ENCODE measurements at regions not wholly inside any gene's neighbourhood (a gene's known extent, or its start where the extent isn't known, plus 50 kb on each side); places are given as distances from the start of the nearest gene placed in this dataset.
"Not testable (repeated sequence)": the region's sequence is repeated elsewhere in the genome, so short reads cannot be mapped to it uniquely, and the experiment has no call there.

DNA sequence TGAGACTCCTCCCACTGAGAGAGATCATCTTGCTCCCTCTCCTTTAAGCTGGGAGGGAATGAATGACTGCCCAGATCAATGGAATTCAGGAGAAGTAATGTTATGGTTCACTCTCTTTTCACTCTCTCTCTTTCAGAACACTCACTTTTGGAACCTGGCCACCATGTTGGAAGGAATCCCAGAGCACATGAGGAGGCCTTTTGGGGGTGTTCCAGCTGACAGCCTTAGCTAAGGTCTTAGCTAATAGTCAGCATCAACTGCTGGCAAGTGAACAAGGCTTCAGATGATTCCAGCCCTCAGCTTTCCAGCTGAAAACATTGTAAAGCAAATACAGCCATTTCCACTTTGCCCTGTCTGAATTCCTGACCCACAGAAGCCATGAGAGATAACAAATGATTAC lies 124.0 kb upstream of the CLNK start:
- no peak for FAIRE-seq

- FAIRE-seq: no peak
Observed at GRCh38 chr4:10806953-10807645, 122.5 kb upstream of the CLNK start.

DNA sequence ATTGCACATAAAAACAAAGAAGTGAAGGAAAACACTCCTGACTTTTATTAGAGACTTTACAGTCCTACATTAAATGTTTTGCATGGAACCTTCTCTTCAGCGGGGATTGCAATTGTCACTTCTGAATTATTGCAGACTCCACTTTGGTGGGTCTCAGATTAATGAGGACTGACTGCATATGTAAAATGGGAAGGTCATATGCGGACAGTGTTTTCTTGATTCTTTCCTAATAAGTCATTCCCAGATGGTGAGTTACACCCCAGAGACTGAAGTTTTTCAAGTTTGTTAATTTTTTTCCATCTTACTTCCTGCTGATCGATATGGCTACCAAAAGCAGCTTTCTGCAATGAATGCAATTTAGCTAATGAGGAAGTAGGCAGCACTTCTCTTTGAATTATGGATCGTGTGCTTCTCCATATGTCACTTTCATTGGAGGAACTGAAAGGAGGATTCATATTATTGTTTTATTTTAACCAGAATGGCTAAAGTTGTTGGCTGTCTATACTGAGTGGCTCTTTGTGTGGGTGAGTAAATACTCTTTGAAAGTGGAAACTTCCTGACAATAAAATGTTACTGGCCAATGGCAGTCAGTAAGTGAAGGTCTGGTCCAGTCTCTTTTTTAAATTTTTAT lies 119.3 kb upstream of the CLNK start:
- FAIRE-seq: no peak

GRCh38 chr4:10787365-10787764 lies 102.8 kb upstream of the CLNK start:
- FAIRE-seq: no peak

DNA sequence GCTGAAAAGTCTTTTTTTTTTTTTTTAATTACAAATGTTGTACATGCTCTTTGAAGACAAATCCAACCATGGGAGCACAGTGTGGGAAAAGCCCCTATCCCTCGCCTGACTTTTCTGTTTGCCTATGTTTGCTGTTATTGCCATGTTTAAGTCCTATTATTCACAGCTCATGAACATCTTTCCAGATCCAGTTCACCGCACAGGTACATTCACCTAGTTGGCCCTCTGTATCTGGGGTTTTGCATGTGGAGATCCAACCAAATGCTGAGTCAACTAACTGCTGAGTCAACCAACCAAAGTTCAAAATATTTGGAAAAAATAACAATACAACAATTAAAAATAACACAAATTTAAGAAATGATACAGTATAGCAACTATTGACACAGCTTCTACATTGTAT lies 100.1 kb upstream of the CLNK start:
- no peak for FAIRE-seq

DNA sequence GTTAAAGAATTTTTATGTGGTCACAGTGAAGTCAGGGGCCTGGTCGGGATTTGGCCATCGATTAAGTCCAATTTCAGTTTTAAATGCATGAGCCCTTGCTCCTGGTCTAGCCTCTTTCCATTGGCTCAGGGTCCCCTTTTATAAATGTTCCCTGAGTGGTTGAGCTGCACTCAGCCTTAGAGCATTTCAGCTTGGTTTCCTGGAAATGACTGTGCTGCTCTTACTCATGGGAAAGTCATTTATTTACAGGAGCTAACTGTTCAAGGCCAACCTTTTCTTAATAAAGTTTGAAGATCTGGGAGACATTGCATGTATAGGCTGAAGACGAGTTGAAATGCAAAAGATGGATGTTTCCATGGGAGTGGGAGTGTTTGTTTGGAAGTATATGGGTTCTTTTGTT lies 98.8 kb upstream of the CLNK start:
- no peak for FAIRE-seq

GRCh38 chr4:10781805-10782204 lies 97.2 kb upstream of the CLNK start:
- FAIRE-seq: no peak

DNA sequence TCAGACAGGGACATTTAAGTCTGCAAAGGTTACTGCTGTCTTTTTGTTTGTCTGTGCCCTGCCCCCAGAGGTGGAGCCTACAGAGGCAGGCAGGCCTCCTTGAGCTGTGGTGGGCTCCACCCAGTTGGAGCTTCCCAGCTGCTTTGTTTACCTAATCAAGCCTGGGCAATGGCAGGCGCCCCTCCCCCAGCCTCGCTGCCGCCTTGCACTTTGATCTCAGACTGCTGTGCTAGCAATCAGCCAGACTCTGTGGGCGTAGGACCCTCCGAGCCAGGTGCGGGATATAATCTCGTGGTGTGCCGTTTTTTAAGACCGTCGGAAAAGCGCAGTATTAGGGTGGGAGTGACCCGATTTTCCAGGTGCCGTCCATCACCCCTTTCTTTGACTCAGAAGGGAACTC lies 96.2 kb upstream of the CLNK start:
- not testable (repeated sequence) for FAIRE-seq

DNA sequence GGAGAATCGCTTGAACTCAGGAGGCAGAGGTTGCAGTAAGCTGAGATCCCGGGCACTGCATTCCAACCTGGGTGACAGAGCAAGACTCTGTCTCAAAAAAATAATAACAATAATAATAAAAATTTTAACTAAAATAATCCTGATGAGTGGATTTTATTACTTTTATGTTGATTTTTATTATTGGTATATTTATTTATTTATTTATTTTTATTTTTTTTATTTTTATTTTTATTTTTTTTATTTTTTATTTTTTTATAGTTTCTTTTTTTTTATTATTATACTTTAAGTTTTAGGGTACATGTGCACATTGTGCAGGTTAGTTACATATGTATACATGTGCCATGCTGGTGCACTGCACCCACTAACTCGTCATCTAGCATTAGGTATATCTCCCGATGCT lies 90.6 kb upstream of the CLNK start:
- FAIRE-seq: peak; percentile 55

GRCh38 chr4:10773656-10774055 lies 89.1 kb upstream of the CLNK start:
- FAIRE-seq: no peak

DNA sequence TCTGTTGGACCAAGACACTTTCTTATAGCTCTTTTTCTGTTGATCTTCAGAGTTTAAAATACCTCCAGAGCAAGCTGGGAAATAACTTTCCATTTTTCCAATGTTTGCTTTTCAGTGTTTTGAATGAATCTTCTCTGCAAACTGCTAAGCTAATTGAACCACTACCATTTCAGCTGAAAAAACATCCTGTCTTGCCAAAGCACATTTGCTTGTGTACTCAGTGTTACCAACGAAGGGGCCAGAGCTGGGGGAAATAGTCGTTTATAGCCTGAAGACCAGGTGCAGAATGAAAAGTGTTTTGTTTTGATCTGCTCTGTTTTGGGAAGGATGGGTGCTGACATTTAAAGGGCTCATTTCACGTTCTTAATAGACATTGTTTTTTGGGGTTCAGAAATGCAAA lies 88.4 kb upstream of the CLNK start:
- FAIRE-seq: no peak

- no peak for FAIRE-seq
Observed at GRCh38 chr4:10765386-10765785, 80.8 kb upstream of the CLNK start.

GRCh38 chr4:10762561-10762960 lies 78.0 kb upstream of the CLNK start:
- FAIRE-seq: no peak

DNA sequence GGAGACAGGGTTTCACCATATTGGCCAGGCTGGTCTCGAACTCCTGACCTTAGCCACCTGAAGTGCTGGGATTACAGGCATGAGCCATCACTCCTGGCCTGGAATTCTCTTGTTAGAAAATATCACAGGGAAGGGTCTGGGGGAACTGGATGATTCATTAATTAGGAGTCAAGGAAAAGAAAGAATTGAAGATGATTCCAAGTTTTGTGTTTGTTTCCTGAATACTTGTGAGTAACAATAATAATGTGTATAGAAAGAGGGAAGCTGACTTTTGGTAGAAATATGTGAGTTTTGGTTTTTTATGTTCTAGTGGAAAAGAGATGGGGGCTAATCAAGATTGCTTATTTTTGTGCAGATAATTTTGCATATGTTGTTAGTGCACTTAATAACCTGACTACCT lies 77.3 kb upstream of the CLNK start:
- FAIRE-seq: no peak

DNA sequence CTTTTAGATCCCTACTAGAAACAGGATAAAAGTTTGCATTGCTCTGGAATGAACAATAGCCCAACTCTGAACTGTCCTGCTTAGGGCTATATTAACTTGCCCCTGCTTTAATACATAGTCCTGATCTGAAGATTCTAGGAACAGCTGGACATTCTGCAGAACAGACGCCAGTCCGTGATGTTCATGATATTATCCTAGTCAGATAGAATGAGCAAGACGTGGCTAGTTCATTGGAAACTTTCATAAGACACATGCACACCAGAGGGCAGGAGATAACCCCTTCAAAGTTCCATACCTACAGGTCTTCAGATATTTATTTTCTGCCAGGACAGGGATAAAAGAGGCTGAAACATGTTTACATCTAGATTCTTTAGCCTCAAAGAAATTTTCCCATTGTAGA lies 75.5 kb upstream of the CLNK start:
- no peak for FAIRE-seq

- no peak for FAIRE-seq
Observed at GRCh38 chr4:10758906-10759305, 74.3 kb upstream of the CLNK start.

GRCh38 chr4:10753856-10754402 lies 69.4 kb upstream of the CLNK start:
- FAIRE-seq: no peak

DNA sequence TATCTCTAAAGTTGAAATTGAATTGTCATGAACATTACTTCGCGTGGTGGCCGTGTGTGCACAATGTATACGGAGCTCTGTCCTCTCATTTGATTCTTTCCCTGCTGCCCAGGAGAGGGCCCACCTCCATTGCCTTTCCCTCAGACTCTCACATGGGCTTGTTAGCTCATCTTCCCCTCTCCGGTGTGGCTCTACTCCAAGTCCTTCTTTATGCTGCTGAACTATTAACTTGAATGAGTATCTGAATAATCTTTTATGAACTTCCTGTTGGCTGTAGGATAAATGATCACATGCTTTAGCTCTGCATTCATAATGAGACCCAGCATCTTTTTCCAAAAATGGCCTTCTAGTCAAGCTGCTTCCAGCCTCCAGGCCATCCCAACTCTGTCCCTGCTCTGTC lies 68.8 kb upstream of the CLNK start:
- no peak for FAIRE-seq

DNA sequence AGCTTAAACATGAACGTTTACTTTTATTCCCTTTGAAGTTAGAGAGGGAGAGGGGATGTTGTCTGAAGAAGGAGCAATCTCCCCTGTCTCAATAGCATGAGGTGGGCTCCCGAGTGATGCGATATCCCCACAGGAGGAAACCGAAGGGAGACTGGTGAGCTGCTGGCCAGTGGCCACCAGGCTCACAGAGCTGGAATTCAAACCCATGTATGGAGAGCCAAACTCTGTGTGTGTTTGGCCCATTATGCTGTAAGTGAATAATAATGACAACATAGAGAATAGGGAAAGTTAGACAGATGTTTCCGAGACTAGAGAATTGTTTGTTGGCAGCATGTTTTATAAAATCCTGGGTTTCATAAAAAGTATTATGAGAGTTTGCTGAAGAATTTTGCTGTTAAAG lies 66.1 kb upstream of the CLNK start:
- FAIRE-seq: no peak

- no peak for FAIRE-seq
Observed at GRCh38 chr4:10747186-10747585, 62.6 kb upstream of the CLNK start.

GRCh38 chr4:10746371-10747171 lies 62.0 kb upstream of the CLNK start:
- FAIRE-seq: no peak

DNA sequence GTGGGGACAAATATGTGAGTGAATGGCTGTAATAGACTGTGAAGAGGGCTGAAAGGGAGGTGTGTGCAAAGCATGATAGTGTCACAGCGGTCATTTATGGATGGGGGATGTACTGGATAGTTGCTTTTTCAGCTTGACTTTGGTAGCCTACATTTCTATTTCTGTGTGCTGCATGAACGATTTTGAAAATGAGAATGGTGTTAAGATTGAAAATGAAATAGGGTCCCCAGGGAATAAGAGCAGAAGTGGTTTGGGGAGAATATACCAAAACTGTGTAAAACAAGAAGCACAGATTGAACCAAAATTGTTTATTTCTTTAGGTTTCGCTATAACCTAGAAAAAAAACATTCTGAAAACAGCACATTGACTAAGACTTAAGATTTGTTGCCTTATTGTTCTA lies 58.8 kb upstream of the CLNK start:
- FAIRE-seq: no peak

GRCh38 chr4:10741961-10742699 lies 57.6 kb upstream of the CLNK start:
- FAIRE-seq: no peak
